ENCODE measurements at regions not wholly inside any gene's neighbourhood (a gene's known extent, or its start where the extent isn't known, plus 50 kb on each side); places are given as distances from the start of the nearest gene placed in this dataset.

GRCh38 chr18:40673150-40673549 lies 1281.9 kb upstream of the PIK3C3 start:
- Mint-ChIP-seq H3K9me3 (ENCODE audit: unreplicated experiment) (no peaks in the 10 kb centered on the region), H3K36me3 (ENCODE audit: insufficient read depth, unreplicated experiment) (no peaks in the 10 kb centered on the region), H3K27ac (ENCODE audit: unreplicated experiment) (no peak overlapping the region), H3K4me1 (ENCODE audit: low read depth, unreplicated experiment) (no peaks in the 10 kb centered on the region), H3K4me3 (ENCODE audit: unreplicated experiment) (no peak overlapping the region), H3K27me3 (ENCODE audit: insufficient read depth, unreplicated experiment) (no peaks in the 10 kb centered on the region)
- Histone ChIP-seq H3K36me3 (ENCODE audit: control insufficient read depth, insufficient read depth, low read length) (no peaks in the 10 kb centered on the region), H3K9me3 (no peaks in the 10 kb centered on the region), H3K4me3 (ENCODE audit: low read depth, low read length) (no peak overlapping the region), H3K27me3 (replicated peaks; ENCODE audit: control insufficient read depth, insufficient read depth, low read length) (no peaks in the 10 kb centered on the region), H3K4me1 (no peaks in the 10 kb centered on the region)
- no peak for DNase-seq
- ChIA-PET POLR2A (no interaction called here), CTCF (no interaction called here)
- TF ChIP-seq CTCF (IDR thresholded peaks at IDR 0.05; ENCODE audit: insufficient read depth in 1 of 2, low read depth in 1 of 2, low read length in 1 of 2, severe bottlenecking in 1 of 2, unreplicated experiment in 1 of 2), result no peak
- intact Hi-C loops (cut with micrococcal nuclease; ENCODE audit: unreplicated experiment), result no loop called here
- no TSS peak for BruUV-seq (replicated peaks)

- DNase-seq, result no peak
- Histone ChIP-seq H3K9me3 (no peaks in the 10 kb centered on the region), H3K36me3 (ENCODE audit: control insufficient read depth, insufficient read depth, low read length) (no peaks in the 10 kb centered on the region), H3K27me3 (replicated peaks; ENCODE audit: control insufficient read depth, insufficient read depth, low read length) (no peaks in the 10 kb centered on the region), H3K4me1 (no peaks in the 10 kb centered on the region), H3K4me3 (ENCODE audit: low read depth, low read length) (no peak overlapping the region)
- Mint-ChIP-seq H3K27me3 (ENCODE audit: insufficient read depth, unreplicated experiment) (no peaks in the 10 kb centered on the region), H3K36me3 (ENCODE audit: insufficient read depth, unreplicated experiment) (no peaks in the 10 kb centered on the region), H3K9me3 (ENCODE audit: unreplicated experiment) (no peaks in the 10 kb centered on the region), H3K27ac (ENCODE audit: unreplicated experiment) (no peak overlapping the region), H3K4me3 (ENCODE audit: unreplicated experiment) (no peak overlapping the region), H3K4me1 (ENCODE audit: low read depth, unreplicated experiment) (no peaks in the 10 kb centered on the region)
- POLR2A ChIA-PET, result no interaction called here
- CTCF ChIA-PET, result no interaction called here
- BruUV-seq (replicated peaks), result no TSS peak
- intact Hi-C loops (cut with micrococcal nuclease; ENCODE audit: unreplicated experiment), result no loop called here
- TF ChIP-seq CTCF (IDR thresholded peaks at IDR 0.05; ENCODE audit: insufficient read depth in 1 of 2, low read depth in 1 of 2, low read length in 1 of 2, severe bottlenecking in 1 of 2, unreplicated experiment in 1 of 2), result no peak
These were observed 1282.4 kb upstream of the PIK3C3 start for GRCh38 chr18:40672590-40672989.

- Histone ChIP-seq H3K36me3 (ENCODE audit: control insufficient read depth, insufficient read depth, low read length) (no peaks in the 10 kb centered on the region), H3K4me1 (no peaks in the 10 kb centered on the region), H3K4me3 (ENCODE audit: low read depth, low read length) (no peak overlapping the region), H3K27me3 (replicated peaks; ENCODE audit: control insufficient read depth, insufficient read depth, low read length) (no peaks in the 10 kb centered on the region), H3K9me3 (no peaks in the 10 kb centered on the region)
- intact Hi-C loops (cut with micrococcal nuclease; ENCODE audit: unreplicated experiment), result no loop called here
- H3K4me1 Mint-ChIP-seq (ENCODE audit: low read depth, unreplicated experiment), result no peaks in the 10 kb centered on the region
- CTCF ChIA-PET, result no interaction called here
- no peak for DNase-seq
- no TSS peak for BruUV-seq (replicated peaks)
- no peak overlapping the region for H3K4me3 Mint-ChIP-seq (ENCODE audit: unreplicated experiment)
- peaks cover 1% of the 10 kb centered on the region for H3K27me3 Mint-ChIP-seq (ENCODE audit: insufficient read depth, unreplicated experiment)
- no peaks in the 10 kb centered on the region for H3K9me3 Mint-ChIP-seq (ENCODE audit: unreplicated experiment)
- no peaks in the 10 kb centered on the region for H3K36me3 Mint-ChIP-seq (ENCODE audit: insufficient read depth, unreplicated experiment)
- POLR2A ChIA-PET, result no interaction called here
- TF ChIP-seq CTCF (IDR thresholded peaks at IDR 0.05; ENCODE audit: insufficient read depth in 1 of 2, low read depth in 1 of 2, low read length in 1 of 2, severe bottlenecking in 1 of 2, unreplicated experiment in 1 of 2), result no peak
- no peak overlapping the region for H3K27ac Mint-ChIP-seq (ENCODE audit: unreplicated experiment)
These were observed 1284.2 kb upstream of the PIK3C3 start for GRCh38 chr18:40670668-40671375.

Data from Caco-2 (cell line).